ENCODE measurements at regions not wholly inside any gene's neighbourhood (a gene's known extent, or its start where the extent isn't known, plus 50 kb on each side); places are given as distances from the start of the nearest gene placed in this dataset.

DNA sequence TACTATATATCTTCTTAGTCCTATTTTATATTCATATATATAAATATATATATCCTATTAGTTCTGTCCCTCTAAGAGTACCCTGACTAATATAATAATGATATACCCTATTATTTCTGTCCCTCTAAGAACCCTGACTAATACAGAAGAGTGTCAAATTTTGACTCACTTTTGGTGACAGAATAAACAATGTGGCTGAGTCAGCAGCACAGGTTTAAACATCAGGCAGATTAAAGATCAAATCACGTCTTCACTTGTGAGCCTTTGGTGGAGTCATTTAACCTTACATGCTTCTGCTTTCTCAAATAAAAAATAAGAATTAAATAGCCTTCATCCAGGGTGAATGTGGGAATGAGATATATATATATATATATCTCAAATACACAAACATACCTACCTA lies 615.9 kb upstream of the GCFC2 start:
- TF ChIP-seq, protein P1, sequence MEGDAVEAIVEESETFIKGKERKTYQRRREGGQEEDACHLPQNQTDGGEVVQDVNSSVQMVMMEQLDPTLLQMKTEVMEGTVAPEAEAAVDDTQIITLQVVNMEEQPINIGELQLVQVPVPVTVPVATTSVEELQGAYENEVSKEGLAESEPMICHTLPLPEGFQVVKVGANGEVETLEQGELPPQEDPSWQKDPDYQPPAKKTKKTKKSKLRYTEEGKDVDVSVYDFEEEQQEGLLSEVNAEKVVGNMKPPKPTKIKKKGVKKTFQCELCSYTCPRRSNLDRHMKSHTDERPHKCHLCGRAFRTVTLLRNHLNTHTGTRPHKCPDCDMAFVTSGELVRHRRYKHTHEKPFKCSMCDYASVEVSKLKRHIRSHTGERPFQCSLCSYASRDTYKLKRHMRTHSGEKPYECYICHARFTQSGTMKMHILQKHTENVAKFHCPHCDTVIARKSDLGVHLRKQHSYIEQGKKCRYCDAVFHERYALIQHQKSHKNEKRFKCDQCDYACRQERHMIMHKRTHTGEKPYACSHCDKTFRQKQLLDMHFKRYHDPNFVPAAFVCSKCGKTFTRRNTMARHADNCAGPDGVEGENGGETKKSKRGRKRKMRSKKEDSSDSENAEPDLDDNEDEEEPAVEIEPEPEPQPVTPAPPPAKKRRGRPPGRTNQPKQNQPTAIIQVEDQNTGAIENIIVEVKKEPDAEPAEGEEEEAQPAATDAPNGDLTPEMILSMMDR (conservative IDR thresholded peaks at IDR 0.05): no peak
- no peak for TF ChIP-seq ZFX (IDR thresholded peaks at IDR 0.05)

All from C4-2B (cell line).